Stimulated activated CD4-positive, alpha-beta T cell treated with anti-CD3 and anti-CD28 coated beads, Interleukin-1b, Interleukin-23, amount 100 ng/mL, for 24 hours (primary cell): ENCODE measurements at regions not wholly inside any gene's neighbourhood (a gene's known extent, or its start where the extent isn't known, plus 50 kb on each side); places are given as distances from the start of the nearest gene placed in this dataset.
"Not testable (repeated sequence)": the region's sequence is repeated elsewhere in the genome, so short reads cannot be mapped to it uniquely, and the experiment has no call there.

Experiments
- DNase-seq, 4 experiments: peaks; one replicate each; pipeline ENCODE4 v3.0.0-alpha.2; 2020; ENCODE audit warnings: low read depth in 4 of 4, low spot score in 1 of 4

GRCh38 chr10:42985436-42986316, 91.2 kb upstream of the RET start:
- DNase-seq, result no peak

- DNase-seq, result no peak
Measured at GRCh38 chr10:42986633-42987032, 90.2 kb upstream of the RET start.

DNA sequence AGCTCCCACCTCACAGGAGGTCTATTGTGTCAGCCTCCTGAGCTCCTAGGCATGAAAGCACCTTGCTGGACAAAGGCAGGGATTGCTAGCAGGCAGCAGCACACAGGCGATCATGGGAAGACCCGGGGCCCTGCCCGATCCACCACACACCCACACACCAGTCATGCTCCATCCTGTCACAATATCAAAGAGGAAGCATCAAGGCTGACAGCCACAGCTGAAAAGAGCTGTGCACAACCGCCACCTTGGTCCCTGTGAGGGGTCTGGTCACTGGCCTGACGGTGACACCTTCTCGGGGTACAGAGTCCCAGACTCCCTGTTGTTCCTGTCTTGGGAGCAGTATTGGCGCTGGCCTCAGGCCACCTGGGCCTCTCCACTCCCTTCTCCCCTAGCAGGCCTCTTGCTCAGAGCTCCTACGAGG, 89.7 kb upstream of the RET start:
- no peak for DNase-seq

- no peak for DNase-seq
Measured at GRCh38 chr10:42987575-42987974, 89.3 kb upstream of the RET start.

DNA sequence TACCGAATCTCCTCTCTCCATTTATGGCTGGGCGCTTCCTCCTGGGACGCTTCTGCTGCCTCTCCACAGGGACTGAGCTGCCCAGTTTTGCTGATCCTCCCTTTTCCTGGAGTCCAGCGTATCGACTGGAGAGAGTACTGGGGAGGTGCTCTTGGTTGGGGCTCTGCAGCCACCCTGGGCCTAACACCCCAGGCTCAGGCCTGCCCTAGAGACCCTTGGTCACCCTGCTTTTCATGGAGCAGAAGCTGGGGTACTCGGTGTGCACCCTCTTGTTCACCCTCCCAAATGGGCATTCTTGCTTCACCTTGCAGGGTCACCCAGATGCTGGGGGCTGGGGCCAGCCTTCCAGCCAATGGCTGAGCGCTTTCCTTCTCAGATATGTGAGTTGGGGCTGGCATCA, 88.8 kb upstream of the RET start:
- DNase-seq, result no peak

GRCh38 chr10:42988517-42989395, 88.1 kb upstream of the RET start:
- no peak for DNase-seq

DNA sequence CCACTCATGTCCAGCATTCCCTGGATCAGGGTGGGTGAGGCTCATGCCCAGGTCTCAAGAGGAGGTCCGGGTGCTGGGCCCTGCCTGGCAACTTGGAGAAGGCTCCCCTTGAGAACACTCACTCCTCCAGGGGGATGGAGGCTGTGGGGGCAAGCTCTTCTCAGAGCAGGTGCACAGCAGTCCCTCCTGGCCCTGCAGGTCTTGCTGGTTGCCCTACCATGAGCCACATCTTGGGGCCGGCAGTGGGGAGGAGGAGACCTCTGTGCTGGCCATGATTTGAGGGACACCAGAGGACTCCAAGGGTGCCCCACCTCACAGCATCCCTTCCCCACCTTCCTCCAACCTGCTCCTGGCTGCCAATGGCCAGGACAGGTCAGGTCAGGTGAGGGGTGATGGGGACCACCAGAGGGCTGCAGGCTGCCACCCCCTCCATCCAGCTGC, 87.4 kb upstream of the RET start:
- no peak for DNase-seq

DNA sequence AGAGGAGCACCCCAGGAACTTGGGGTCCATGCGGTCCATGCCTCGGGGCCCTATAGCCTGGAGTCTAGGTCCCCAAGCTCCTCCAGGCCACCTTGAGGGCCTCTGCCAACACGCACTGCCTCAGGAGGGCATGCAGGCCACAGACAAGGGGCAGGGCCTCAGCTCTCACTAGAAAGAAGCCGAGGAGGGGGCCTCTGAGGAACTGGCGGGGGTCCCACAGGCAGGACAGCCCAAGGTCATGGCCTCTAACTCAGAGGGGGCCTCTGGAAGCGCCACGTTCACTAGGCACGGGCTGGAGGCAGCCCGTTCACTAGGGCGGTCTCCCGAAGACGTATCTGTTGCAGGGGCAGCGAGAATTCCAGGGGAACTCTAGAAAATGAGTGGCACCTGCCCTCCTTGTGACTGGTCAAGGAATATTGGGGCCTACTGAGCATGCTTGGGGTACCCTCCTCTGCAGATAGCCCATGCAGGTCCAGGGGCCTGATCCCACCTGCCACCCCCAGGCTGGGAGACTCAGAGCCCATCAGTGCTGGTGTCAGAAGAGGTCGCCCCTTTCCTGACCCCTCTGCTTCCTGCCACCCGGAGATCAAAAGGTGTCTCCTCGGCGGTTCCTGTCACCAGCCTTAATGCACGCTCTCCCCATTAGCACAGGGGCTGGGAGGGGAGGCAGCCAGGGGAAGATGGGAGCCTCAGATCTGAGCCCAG, 86.7 kb upstream of the RET start:
- DNase-seq, result no peak

DNA sequence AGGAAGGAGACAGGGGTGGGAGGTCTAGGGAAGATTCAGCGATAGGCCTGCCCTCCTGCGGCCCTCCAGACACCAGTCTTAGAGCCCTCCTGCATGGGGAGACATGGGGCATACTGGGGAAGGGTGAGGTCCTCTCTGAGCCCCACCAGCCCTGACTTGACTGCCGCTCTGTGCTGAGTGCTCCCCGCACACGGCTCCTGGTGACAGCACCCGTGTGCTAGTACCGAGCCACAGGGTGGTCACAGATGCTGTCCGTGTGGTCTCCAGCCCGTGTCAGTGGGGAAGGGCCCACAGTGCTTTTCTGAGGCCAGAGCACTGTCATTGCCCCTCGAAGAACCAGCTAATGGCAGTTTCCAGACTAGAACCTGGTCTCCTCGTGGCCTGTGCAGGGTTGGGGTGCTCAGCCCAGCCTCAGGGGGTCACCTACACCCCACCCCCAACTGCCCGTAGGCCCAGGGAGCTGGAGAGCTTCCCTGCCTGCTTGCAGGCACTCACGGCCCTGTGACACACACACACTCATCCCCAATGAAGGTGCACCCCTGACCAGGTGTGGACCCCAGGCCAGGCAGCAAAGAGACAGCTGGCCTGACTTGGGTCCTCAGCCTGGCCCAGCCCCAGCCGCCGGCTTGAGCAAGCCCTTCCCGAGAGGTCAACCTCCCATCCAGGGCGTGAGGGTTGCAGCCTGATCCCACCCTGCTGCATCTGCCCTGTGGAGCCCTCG, 86.0 kb upstream of the RET start:
- DNase-seq, result no peak

GRCh38 chr10:42991442-42992098, 85.3 kb upstream of the RET start:
- no peak for DNase-seq

DNA sequence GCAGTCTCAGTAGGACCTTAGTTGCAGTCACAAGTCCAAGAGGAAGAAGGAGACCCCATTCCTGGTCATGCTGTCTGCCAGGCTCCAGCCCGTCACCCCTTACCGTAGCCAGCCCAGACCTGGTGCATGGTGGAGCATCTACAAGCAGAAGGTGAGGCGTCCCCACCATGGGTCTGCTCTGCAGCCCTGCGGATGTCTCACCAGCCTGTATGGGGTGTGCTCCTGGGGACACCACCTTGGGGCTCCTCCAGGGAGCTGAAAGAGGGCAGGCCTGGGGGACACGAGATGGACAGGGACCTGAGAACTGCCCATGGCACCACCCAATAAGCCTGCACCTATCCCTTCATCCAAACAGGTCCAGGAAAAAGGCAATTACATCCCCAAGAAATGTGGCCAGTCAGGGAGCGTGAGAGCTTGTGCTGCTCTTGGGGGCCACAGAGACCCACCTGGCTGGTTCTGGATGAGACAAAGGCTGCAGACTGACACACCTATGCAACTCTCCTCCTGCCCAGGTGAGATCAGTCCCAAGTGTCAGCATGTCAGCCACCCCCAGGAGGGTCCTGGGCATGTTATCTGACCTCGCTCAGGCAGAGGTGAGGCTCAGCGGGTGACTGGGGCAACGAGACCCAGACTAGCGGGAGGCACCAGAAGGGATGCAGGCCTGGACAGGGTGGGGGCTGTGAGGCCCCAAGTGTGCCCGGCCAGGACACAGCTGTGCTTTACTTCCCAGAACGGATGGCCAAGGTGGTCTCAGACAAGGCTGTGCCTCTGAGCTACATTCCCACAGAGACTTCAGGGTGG, 84.5 kb upstream of the RET start:
- DNase-seq, result no peak

DNA sequence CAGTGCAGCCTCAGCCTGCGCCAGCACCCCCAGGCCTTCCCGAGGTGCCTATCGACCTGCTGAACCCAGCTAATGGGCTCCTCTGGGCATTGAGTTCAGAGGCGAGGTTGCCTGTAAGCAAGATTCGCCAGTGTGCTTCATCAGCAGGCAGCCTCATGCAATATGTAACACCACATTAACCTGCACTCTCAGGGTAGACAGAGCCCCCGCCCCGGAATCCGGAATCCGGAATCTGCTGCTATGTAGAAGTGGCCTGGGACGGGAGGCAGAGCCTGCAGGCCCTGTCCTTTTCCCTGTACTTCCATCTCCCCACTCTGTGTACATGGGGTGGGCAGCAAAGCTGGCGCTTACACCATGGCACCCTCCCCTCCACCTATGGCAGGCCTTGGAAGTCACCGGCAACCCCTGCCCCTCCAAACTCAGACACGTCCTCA, 83.9 kb upstream of the RET start:
- no peak for DNase-seq

GRCh38 chr10:42994909-42995308, 82.0 kb upstream of the RET start:
- not testable (repeated sequence) for DNase-seq

- no peak for DNase-seq
Measured at GRCh38 chr10:42995537-42995936, 81.3 kb upstream of the RET start.

DNA sequence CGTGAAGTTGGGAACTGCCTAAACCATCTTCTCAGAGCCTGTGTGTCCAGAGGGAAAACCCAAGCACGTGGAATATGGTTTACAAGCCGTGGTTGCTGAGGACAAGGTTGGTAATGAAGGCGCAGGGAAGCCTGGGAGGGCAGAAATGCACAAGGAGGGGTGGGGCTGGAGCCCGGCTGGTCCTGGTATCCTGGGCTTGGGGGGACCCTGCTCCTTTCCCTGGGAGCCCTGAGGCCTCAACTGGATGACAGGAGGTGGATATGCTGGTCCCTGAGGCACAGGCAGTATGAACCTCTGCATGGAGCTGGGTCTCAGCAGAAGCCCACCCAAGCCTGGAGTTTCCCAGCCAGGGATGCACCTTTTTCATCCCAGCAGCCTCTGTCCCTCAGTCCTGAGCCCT, 80.3 kb upstream of the RET start:
- DNase-seq, result no peak

- DNase-seq, result no peak
Measured at GRCh38 chr10:42997151-42997848, 79.6 kb upstream of the RET start.

DNA sequence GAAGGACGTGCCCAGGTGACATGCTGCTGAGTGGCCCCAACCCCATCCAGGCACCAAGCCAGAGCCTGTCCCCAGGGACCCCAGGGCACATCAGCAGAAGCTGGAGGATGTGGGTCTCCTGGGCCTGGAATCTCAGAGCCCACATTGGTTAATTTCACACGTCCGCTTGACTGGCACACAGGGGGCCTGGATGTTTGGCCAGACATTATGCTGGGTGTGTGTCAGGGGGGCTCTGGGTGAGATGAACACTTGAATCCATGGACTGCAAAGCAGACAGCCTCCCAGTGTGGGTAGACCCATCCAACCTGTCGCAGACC, 79.1 kb upstream of the RET start:
- no peak for DNase-seq

DNA sequence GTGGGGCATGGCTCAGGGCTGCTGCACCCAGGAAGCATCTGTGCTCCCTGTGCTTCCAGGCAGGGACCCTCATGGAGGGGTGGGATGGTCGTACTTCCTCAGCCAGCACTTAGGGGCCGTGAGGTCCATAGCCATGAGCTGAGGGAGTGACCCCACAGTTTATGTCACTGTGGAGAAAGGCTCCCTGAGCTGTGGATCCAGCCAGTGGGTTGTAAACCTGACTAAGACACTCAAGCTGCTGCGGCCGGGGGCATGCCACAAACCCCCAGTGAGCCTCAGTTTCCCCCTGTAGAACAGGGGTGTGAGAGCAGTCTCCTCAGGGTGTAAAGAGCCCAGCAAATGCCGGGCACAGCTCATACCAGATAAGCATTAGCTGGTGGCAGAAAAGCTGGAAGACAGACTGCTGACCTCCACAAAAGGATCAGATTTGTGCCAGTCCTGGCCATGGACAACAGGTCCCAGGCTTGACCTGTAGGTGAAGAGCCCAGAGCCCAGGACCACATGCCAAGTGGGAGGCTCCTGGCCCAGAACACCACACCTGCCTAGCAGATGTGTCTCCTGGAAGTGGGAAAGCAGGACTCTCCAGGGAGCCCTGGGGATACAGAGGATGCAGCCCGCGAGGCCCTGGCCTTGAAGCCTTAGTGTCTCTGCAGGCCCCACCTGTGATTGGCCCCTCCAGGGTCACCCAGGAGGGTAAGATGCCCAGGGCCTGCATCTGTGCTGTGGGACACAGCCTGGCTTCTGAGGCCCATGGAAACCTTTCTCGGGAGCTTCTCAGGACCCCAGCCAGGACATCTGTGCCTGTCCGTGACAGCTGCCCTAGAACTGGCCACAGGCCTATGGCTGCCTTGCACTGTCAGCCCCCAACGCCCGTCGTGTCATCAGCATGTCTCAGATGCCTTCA, 78.1 kb upstream of the RET start:
- DNase-seq, result no peak
